Esophagus muscularis mucosa (tissue), 4 donors: ENCODE measurements at regions not wholly inside any gene's neighbourhood (a gene's known extent, or its start where the extent isn't known, plus 50 kb on each side); places are given as distances from the start of the nearest gene placed in this dataset.
"Not testable (repeated sequence)": the region's sequence is repeated elsewhere in the genome, so short reads cannot be mapped to it uniquely, and the experiment has no call there.

Experiments used
- DNase-seq: peaks from one replicate; pipeline ENCODE4 v3.0.0-alpha.2; 2017; ENCODE audit errors: extremely low spot score
- H3K27ac ChIP-seq, 4 donors: fragments of 200-600 bp; sonication (generic); replicated peaks in 1 of 4; 1 replicate in 3 of 4; 2 replicates in 1 of 4; pipeline ENCODE4 v1.5.1; 2016 to 2019; ENCODE audit warnings: mild to moderate bottlenecking in 1 of 4
- H3K27me3 ChIP-seq, 4 donors: fragments of 200-600 bp; sonication (generic); one replicate each; pipeline versions ENCODE4 v1.5.1 to v1.6.0; 2016 to 2019
- H3K36me3 ChIP-seq, 4 donors: fragments of 200-600 bp; sonication (generic); one replicate each; pipeline ENCODE4 v1.5.1; 2016 to 2019
- H3K4me1 ChIP-seq, 4 donors: fragments of 200-600 bp; sonication (generic); one replicate each; pipeline ENCODE4 v1.5.1; 2016 to 2019
- H3K4me3 ChIP-seq, 4 donors: fragments of 200-600 bp; sonication (generic); 1 replicate in 2 of 4; 2 replicates in 2 of 4; pipeline ENCODE4 v1.5.1; 2016 to 2019; ENCODE audit warnings: mild to moderate bottlenecking in 4 of 4, moderate library complexity in 1 of 4
- H3K9me3 ChIP-seq, 4 donors: fragments of 200-600 bp; sonication (generic); 1 replicate in 3 of 4; 2 replicates in 1 of 4; pipeline ENCODE4 v1.5.1; 2016 to 2019
- EP300 ChIP-seq: sonication (generic); formaldehyde crosslinking; IDR thresholded peaks from one replicate; pipeline ENCODE4 v1.6.1; 2017; ENCODE audit warnings: antibody characterized with exemption
- POLR2A ChIP-seq: fragments of 450-650 bp; IDR thresholded peaks from one replicate; pipeline ENCODE4 v1.6.1; 2017; ENCODE audit warnings: antibody characterized with exemption, moderate library complexity, mild to moderate bottlenecking, low read depth
- POLR2AphosphoS5 ChIP-seq, 2 donors: sonication (generic); formaldehyde crosslinking; IDR thresholded peaks; one replicate each; pipeline ENCODE4 v1.6.1; 2017; ENCODE audit warnings: antibody characterized with exemption in 2 of 2
- WGBS: methylation state at CpG from one replicate; pipeline ENCODE4 v1.1.5; 2018; 5-methylcytosine and 5-hydroxymethylcytosine counted together
- intact Hi-C: fragments of 100-400 bp; cut with DNase I; formaldehyde crosslinking; loops from one replicate; pipeline ENCODE4 v1.15.1; 2023
- TF ChIP-seq, protein P1 (sequence below), 3 experiments: fragments of 200-600 bp in 2 of 3; fragments of 450-650 bp in 1 of 3; sonication (generic) in 2 of 3; IDR thresholded peaks; one replicate each; pipeline ENCODE4 v1.5.1; 2017 to 2019; ENCODE audit warnings: antibody characterized with exemption in 3 of 3, mild to moderate bottlenecking in 2 of 3, moderate library complexity in 1 of 3

DNA sequence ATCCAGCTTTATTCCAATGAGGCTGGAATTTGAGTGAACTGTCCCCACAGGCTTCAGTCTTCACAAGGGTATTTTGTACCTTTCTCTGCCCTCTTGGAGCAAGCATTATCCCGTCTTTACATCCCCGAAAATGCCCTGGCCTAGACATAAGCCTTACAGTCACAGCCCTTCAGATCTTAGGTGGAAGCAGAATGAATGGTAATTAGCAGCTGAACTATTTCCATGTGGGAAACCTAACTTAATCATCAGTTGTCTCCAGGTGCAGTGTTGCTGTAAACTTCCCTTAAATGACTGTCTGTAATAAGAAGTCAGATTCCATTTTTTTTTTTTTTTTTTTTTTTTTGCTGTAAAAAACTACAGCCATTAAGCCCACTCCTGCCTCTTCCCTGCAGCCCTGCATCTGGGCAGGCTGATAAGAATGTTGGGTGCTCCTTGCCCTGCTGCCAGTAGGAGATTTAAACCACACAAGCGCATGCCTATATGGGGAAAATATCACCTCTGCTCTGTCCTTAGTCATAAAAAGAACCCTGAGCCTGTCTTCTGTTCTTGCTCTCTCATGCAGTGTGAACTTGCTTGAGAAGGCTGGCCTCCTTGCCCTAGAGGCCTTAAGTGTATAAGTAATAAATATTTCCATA is 426.8 kb upstream of the SLITRK5 start:
- no peaks in the 10 kb centered on the region for H3K9me3 ChIP-seq
- no peak for DNase-seq
- no peak overlapping the region for H3K4me3 ChIP-seq
- intact Hi-C loops: no loop called here
- H3K27me3 ChIP-seq: no peaks in the 10 kb centered on the region
- no peaks in the 10 kb centered on the region for H3K4me1 ChIP-seq
- no peak overlapping the region for H3K27ac ChIP-seq
- H3K36me3 ChIP-seq: no peaks in the 10 kb centered on the region
- WGBS: 79% methylated on average over 3 of the region's 3 CpGs
- TF ChIP-seq POLR2A (no peak), POLR2AphosphoS5 (IDR thresholded peaks at IDR 0.05) (no peak), EP300 (no peak)
- TF ChIP-seq, protein P1, sequence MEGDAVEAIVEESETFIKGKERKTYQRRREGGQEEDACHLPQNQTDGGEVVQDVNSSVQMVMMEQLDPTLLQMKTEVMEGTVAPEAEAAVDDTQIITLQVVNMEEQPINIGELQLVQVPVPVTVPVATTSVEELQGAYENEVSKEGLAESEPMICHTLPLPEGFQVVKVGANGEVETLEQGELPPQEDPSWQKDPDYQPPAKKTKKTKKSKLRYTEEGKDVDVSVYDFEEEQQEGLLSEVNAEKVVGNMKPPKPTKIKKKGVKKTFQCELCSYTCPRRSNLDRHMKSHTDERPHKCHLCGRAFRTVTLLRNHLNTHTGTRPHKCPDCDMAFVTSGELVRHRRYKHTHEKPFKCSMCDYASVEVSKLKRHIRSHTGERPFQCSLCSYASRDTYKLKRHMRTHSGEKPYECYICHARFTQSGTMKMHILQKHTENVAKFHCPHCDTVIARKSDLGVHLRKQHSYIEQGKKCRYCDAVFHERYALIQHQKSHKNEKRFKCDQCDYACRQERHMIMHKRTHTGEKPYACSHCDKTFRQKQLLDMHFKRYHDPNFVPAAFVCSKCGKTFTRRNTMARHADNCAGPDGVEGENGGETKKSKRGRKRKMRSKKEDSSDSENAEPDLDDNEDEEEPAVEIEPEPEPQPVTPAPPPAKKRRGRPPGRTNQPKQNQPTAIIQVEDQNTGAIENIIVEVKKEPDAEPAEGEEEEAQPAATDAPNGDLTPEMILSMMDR (IDR thresholded peaks at IDR 0.05): no peak

- H3K27me3 ChIP-seq, H3K4me3 ChIP-seq, intact Hi-C loops, H3K9me3 ChIP-seq, DNase-seq, H3K27ac ChIP-seq, H3K36me3 ChIP-seq, H3K4me1 ChIP-seq: not testable (repeated sequence)
- 94% methylated on average over 8 of the region's 8 CpGs for WGBS
These were observed 421.3 kb upstream of the SLITRK5 start for GRCh38 chr13:87249847-87250246.

DNA sequence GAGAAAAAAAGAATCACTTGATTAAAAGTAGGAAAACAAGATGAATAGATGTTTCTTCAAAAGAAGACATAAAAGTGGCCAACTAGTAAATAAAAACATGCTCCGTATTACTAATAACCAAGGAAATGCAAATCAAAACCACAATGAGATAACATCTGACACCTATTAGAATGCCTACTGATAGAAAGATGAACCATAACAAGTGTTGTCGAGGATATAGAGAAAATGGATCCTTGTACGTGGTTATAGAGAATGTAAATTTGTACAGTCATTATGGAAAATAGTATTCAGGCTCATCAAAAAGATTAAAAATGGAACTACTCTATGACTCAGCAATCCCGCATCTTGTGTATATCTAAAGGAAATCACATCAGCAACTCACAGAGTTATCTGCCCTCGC is 415.8 kb upstream of the SLITRK5 start:
- TF ChIP-seq POLR2AphosphoS5 (IDR thresholded peaks at IDR 0.05): no peak
- no peak for TF ChIP-seq EP300
- no peak for TF ChIP-seq POLR2A
- TF ChIP-seq, protein P1 (IDR thresholded peaks at IDR 0.05): no peak
- H3K36me3 ChIP-seq: no peaks in the 10 kb centered on the region
- DNase-seq: no peak
- intact Hi-C loops: no loop called here
- H3K4me1 ChIP-seq: no peaks in the 10 kb centered on the region
- no peaks in the 10 kb centered on the region for H3K9me3 ChIP-seq
- H3K4me3 ChIP-seq: no peak overlapping the region
- no peaks in the 10 kb centered on the region for H3K27me3 ChIP-seq
- H3K27ac ChIP-seq: no peak overlapping the region
- 89% methylated on average over 5 of the region's 5 CpGs for WGBS

DNA sequence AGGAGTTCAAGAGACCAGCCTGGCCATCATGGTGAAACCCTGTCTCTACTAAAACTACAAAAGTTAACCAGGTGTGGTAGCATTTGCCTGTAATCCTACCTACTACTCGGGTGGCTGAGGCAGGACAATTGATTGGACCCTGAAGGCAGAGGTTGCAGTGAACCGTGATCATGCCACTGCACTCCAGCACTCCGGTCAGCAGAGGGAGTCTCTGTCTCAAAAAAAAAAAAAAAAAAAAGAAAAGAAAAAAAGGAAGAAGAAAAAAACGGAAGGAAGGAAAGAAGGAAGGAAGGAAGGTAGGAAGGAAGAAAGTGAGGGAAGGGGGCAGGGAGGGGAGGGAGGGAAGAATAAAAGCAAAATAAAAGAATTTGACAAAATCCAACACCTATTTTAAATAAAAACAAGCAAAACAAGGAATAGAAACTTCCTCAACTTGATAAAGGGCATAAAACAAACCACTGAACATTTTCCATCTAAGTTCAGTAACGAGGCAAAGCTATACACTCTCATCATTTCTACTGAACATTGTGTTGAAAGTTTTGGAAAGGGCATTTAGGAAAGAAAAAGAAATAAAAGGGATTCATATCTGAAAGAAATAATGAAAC is 411.6 kb upstream of the SLITRK5 start:
- Histone ChIP-seq H3K4me1 (no peaks in the 10 kb centered on the region), H3K9me3 (no peaks in the 10 kb centered on the region), H3K4me3 (no peak overlapping the region), H3K27me3 (no peaks in the 10 kb centered on the region), H3K36me3 (no peaks in the 10 kb centered on the region), H3K27ac (no peak overlapping the region)
- intact Hi-C loops: no loop called here
- no peak for DNase-seq
- TF ChIP-seq, protein P1 (IDR thresholded peaks at IDR 0.05): peak in 1 of 3 experiments; percentile 15
- TF ChIP-seq EP300: no peak
- TF ChIP-seq POLR2A: no peak
- TF ChIP-seq POLR2AphosphoS5 (IDR thresholded peaks at IDR 0.05): no peak
- 22% methylated on average over 5 of the region's 5 CpGs for WGBS

GRCh38 chr13:87274209-87274819 is 396.9 kb upstream of the SLITRK5 start:
- H3K4me1 ChIP-seq: no peaks in the 10 kb centered on the region
- no peaks in the 10 kb centered on the region for H3K27me3 ChIP-seq
- no peaks in the 10 kb centered on the region for H3K36me3 ChIP-seq
- H3K4me3 ChIP-seq: no peak overlapping the region
- no peak for DNase-seq
- WGBS: 0% methylated on average over 1 of the region's 1 CpG
- no peaks in the 10 kb centered on the region for H3K9me3 ChIP-seq
- TF ChIP-seq, protein P1 (IDR thresholded peaks at IDR 0.05): peak in 2 of 3 experiments; percentile 35 to 50
- no peak for TF ChIP-seq EP300
- intact Hi-C loops: no loop called here
- no peak overlapping the region for H3K27ac ChIP-seq
